ENCODE measurements at regions not wholly inside any gene's neighbourhood (a gene's known extent, or its start where the extent isn't known, plus 50 kb on each side); places are given as distances from the start of the nearest gene placed in this dataset.

DNA sequence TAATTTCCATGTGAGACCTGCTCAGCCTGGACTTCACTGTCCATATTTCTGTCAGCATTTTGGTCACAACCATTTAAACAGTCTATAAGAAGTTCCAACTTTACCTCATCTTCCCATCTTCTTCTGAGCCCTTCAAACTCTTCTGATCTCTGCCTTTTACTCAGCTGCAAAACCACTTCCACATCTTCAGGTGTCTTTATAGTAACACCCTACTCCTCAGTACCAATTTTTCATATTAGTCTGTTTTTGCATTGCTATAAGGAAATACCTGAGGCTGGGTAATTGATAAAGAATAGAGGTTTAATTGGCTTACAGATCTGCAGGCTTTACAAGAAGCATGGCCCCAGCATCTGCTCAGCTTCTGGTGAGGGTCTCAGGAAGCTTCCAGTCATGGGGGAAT lies 1648.9 kb upstream of the SLC10A2 start:
- TF ChIP-seq, protein P1, sequence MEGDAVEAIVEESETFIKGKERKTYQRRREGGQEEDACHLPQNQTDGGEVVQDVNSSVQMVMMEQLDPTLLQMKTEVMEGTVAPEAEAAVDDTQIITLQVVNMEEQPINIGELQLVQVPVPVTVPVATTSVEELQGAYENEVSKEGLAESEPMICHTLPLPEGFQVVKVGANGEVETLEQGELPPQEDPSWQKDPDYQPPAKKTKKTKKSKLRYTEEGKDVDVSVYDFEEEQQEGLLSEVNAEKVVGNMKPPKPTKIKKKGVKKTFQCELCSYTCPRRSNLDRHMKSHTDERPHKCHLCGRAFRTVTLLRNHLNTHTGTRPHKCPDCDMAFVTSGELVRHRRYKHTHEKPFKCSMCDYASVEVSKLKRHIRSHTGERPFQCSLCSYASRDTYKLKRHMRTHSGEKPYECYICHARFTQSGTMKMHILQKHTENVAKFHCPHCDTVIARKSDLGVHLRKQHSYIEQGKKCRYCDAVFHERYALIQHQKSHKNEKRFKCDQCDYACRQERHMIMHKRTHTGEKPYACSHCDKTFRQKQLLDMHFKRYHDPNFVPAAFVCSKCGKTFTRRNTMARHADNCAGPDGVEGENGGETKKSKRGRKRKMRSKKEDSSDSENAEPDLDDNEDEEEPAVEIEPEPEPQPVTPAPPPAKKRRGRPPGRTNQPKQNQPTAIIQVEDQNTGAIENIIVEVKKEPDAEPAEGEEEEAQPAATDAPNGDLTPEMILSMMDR (IDR thresholded peaks at IDR 0.05): no peak
- no peak for TF ChIP-seq POLR2A (IDR thresholded peaks at IDR 0.05)
